Ecto neural progenitor cell (in vitro differentiated cells): ENCODE measurements at regions not wholly inside any gene's neighbourhood (a gene's known extent, or its start where the extent isn't known, plus 50 kb on each side); places are given as distances from the start of the nearest gene placed in this dataset.
"Not testable (repeated sequence)": the region's sequence is repeated elsewhere in the genome, so short reads cannot be mapped to it uniquely, and the experiment has no call there.

Experiments
- DNase-seq: peaks from one replicate; pipeline ENCODE4 v3.0.0-alpha.2; 2018; ENCODE audit warnings: low spot score

- no peak for DNase-seq
These were observed 479.3 kb upstream of the RUNX1 start for GRCh38 chr21:35528116-35529042.

DNA sequence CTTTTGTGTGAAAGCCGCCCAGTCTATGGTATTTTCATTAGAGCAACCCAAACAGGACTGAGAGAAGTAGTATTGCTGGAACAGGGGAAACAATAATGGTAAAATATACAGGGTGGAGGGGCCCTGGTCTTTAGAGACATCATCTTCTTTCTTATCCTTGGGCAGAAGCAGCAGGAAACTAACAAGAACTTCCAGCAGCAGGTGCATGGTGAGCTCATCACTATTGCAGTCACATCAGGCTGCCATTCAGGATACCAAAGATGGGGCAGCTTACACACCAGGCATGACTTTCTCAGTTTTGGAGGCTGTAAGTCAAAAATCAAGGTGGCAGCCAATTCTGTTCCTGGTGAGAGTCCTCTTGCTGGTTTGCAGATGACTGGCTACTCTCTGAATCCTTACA is 478.3 kb upstream of the RUNX1 start:
- DNase-seq, result no peak

- no peak for DNase-seq
These were observed 476.3 kb upstream of the RUNX1 start for GRCh38 chr21:35525443-35525842.

DNA sequence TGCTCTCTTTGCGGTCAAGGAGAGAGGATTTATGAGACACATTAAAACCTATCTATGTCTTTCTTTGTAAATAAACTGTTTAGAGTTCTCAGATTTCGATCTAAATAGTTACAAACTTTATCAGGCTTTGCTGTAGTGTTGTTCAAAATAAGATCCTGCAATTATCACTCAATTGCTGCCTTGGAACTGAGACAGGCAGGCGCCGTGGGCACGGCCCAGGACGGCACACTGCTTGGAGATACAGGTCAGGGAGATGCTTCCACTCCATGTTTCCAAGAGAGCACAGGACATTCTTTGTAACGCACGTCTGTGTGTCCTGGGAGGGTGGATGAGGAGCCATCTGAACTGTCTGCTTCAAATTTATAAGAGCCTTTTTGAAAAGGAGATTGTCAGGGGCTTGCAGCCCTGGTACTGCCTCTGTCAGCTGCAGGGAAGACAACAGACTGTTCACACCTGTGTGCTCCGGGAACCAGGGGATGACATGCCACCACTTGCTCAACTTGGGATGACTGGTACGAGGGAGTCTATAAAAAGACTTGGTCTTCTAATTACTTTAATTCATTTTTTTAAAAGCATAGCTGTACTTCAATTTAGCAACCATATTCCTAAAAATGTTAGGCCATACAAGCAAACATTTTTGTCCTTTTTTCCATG is 472.9 kb upstream of the RUNX1 start:
- no peak for DNase-seq

GRCh38 chr21:35521293-35521692 is 472.2 kb upstream of the RUNX1 start:
- DNase-seq, result no peak

GRCh38 chr21:35520856-35521255 is 471.8 kb upstream of the RUNX1 start:
- no peak for DNase-seq

GRCh38 chr21:35520302-35520701 is 471.2 kb upstream of the RUNX1 start:
- DNase-seq, result no peak

GRCh38 chr21:35517865-35518264 is 468.8 kb upstream of the RUNX1 start:
- DNase-seq, result no peak

DNA sequence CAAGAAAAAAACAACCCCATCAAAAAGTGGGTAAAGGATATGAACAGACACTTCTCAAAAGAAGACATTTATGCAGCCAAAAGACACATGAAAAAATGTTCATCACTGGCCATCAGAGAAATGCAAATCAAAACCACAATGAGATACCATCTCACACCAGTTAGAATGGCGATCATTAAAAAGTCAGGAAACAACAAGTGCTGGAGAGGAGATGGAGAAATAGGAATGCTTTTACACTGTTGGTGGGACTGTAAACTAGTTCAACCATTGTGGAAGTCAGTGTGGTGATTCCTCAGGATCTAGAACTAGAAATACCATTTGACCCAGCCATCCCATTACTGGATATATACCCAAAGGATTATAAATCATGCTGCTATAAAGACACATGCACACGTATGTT is 467.2 kb upstream of the RUNX1 start:
- DNase-seq, result not testable (repeated sequence)

DNA sequence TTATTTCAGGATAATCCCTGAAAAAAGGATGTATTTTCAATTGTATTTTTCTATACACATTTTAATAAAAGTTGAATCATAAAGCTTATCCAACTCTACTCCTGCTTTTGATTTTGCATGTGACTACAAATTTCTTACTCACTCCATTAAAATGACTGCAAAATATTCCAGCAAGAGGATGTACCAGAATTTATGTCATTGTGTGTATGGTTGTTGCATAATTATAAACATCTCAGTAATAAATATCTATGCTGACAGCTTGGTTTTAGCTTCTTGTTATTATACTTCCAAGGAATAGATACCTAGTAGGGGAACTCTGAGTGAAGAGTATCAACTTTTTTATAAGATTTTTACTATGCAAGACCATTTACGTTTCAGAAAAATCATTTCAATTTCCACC is 463.2 kb upstream of the RUNX1 start:
- no peak for DNase-seq

DNA sequence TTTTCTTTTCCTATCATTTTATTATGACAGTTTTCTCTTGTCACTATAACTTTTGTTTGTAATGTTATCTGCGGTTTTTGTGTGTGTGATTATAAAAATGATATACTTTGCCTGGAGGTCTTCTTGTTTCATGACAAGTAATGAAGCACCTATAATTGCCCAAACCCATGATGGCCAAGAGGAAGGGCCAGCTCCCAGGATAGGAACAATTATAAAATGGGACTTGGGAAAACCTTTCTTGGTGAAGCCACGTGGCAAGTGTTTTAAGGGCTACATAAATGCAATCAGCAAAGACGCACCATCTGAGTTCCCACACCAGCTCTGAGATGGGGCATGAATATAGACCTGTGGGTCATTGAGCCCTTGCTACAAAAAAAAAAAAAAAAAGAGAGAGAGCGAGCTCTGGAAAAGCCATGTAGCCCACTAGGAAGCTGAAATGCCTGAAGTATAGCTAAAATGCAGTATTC is 462.6 kb upstream of the RUNX1 start:
- DNase-seq, result no peak

- DNase-seq, result no peak
These were observed 462.0 kb upstream of the RUNX1 start for GRCh38 chr21:35510957-35511695.

DNA sequence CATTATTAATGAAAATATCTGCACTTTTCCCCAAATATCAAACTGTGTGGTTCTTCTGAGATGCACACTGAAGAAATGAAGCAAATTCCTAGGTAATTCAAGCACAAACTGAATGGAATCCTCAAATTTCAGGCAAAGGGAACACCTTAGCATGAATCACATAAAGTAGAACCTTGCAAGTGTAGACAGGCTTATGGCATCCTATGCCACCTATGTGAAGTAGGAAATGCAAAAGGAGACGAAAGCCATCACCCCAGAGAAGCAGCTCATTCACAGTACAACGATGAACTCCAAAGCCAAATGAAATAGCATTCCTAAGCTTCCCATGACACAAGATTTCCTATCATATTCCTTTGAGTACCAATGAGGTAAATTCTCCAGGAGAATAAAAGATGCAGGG is 461.2 kb upstream of the RUNX1 start:
- DNase-seq, result no peak

GRCh38 chr21:35509001-35509704 is 460.1 kb upstream of the RUNX1 start:
- no peak for DNase-seq

DNA sequence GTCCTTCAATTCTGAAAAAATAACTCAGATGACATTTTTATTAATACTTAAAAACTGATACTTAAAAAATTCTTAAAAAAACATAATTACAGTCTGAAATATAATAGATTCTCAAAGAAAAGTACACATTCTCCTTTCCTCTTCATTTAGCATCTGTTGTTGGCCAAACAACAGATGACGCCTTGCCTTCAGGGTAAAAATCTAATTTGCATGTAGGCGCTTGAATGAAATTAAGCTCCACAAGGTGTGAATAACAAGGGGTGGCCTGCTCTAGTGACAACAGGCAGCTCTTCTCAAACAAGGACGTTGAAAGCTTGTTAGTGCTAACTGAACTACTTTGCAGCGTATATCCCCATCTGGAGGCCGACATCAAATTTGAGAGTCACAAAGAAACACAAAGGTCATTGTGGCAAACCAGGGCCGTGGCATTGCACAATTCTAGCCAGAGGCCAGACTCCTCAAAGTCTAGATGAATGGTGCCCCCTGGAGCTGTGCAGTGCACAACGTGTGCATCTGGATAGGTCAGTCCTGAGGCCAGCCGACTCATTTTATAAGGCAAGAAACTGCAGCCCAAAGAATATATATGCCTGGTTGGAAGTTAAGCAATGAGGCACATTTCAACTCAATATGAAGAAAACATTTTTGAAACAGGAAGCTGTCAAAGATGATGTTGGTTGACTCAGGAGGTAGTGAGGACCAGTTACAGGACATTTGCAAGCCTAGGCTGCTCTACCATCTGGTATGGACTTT is 459.2 kb upstream of the RUNX1 start:
- DNase-seq, result no peak

- DNase-seq, result no peak
These were observed 458.2 kb upstream of the RUNX1 start for GRCh38 chr21:35507181-35507759.

DNA sequence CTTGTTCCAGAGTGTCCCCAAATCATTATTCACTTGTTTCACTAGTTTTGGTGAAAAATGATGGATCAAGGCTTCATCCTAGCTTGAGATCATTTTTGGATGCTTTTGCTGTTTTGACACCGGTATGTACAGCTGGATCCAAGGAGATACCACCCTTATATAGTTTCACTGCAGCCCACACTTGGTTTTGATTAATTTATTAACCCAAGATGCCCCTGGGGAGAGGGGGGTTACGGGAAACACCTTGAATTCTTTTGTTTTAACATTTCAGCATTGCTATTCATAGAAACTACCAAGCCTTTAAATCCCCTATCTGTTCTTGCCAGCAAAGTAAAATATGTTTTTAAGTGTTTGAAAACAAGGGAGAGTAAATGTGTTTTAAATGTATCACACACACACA is 457.7 kb upstream of the RUNX1 start:
- no peak for DNase-seq

DNA sequence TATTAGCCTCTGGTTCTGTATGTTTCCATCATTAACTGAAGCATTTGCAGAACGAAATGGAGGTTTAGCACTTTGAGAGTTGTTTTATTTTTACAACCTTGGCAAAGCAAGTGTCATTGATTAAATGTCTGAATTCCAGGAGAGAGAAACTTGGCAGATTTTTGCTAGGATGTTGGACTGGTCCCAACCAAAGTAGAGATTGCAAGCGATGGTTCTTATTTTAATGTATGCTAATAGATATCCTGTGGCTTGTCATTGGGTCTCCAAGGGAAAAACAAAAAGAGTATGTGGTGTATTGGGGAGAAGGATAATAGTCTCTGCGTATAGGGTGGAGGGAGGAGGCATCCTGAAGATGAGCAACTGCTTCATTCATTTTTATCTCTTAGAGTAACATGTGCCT is 457.2 kb upstream of the RUNX1 start:
- no peak for DNase-seq

- no peak for DNase-seq
These were observed 455.9 kb upstream of the RUNX1 start for GRCh38 chr21:35504951-35505466.

GRCh38 chr21:35504277-35504676 is 455.2 kb upstream of the RUNX1 start:
- no peak for DNase-seq

- no peak for DNase-seq
These were observed 454.6 kb upstream of the RUNX1 start for GRCh38 chr21:35503671-35504070.
